IPS-20b (cell line): ENCODE measurements at regions not wholly inside any gene's neighbourhood (a gene's known extent, or its start where the extent isn't known, plus 50 kb on each side); places are given as distances from the start of the nearest gene placed in this dataset.

Experiments used
- H3K27ac ChIP-seq: one replicate; pipeline ENCODE4 v1.5.1; 2013; ENCODE audit warnings: low read length
- H3K27me3 ChIP-seq: 2 replicates; pipeline ENCODE4 v1.6.1; 2013; ENCODE audit warnings: mild to moderate bottlenecking, low read length, inconsistent platforms; ENCODE audit not compliant: insufficient read depth
- H3K36me3 ChIP-seq: 2 replicates; pipeline ENCODE4 v1.6.1; 2013; ENCODE audit warnings: low read depth, mild to moderate bottlenecking, inconsistent platforms, low read length, moderate library complexity; ENCODE audit not compliant: insufficient read depth
- H3K4me1 ChIP-seq: 2 replicates; pipeline ENCODE4 v1.6.1; 2013; ENCODE audit warnings: mild to moderate bottlenecking, control low read depth, inconsistent platforms, low read length, moderate library complexity; ENCODE audit not compliant: insufficient read depth
- H3K4me3 ChIP-seq: 2 replicates; pipeline ENCODE4 v1.5.1; 2013; ENCODE audit warnings: mild to moderate bottlenecking, low read length, inconsistent platforms
- H3K9ac ChIP-seq: 2 replicates; pipeline ENCODE4 v1.6.1; 2013; ENCODE audit warnings: low read depth, mild to moderate bottlenecking, inconsistent platforms, low read length, moderate library complexity
- H3K9me3 ChIP-seq: 2 replicates; pipeline ENCODE4 v1.6.1; 2013; ENCODE audit warnings: mild to moderate bottlenecking, low read depth, low read length, inconsistent platforms; ENCODE audit not compliant: insufficient read depth

GRCh38 chr17:5711344-5711743, 127.0 kb upstream of the NLRP1 start:
- H3K4me3 ChIP-seq = no peak overlapping the region
- H3K36me3 ChIP-seq = no peaks in the 10 kb centered on the region
- H3K9ac ChIP-seq = no peak overlapping the region
- H3K27ac ChIP-seq = no peak overlapping the region
- no peaks in the 10 kb centered on the region for H3K9me3 ChIP-seq
- no peaks in the 10 kb centered on the region for H3K27me3 ChIP-seq
- H3K4me1 ChIP-seq = no peaks in the 10 kb centered on the region

DNA sequence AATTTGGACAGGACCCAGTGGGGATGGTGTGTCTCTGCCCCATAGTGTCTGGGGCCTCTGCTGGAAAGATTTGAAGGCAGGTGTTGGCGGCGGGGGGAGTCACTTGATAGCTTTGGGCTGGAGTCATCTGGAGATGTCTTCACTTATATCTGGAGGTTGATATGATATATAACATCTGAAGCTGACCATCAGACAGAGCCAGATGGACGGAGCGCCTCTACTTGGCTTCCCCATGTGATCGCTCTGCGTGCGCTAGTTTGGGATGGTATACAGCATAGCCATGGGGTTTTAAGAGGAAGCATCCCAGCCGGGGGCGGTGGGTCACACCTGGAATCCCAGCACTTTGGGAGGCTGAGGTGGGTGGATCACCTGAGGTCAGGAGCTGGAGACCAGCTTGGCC, 130.7 kb upstream of the NLRP1 start:
- Histone ChIP-seq H3K9me3 (no peaks in the 10 kb centered on the region), H3K27ac (no peak overlapping the region), H3K4me1 (no peaks in the 10 kb centered on the region), H3K9ac (no peak overlapping the region), H3K27me3 (no peaks in the 10 kb centered on the region), H3K36me3 (no peaks in the 10 kb centered on the region), H3K4me3 (no peak overlapping the region)

DNA sequence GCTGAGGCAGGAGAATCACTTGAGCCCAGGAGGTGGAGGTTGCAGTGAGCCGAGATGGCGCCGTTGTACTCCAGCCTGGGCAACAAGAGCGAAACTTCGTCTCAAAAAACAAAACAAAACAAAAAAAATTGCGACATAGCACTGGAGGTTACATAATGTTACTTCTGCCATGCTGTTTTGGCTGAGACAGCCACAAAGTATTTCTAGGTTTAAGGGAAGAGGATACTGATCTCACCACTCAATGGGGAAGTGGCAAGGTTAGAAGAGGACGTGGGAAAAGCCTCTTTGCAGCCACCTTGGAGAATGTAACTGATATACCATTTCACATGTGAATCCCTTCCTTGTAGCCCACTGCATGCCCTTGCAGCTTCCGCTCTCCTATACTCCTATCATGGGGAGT, 131.2 kb upstream of the NLRP1 start:
- Histone ChIP-seq H3K9me3 (no peaks in the 10 kb centered on the region), H3K36me3 (no peaks in the 10 kb centered on the region), H3K27ac (no peak overlapping the region), H3K4me3 (no peak overlapping the region), H3K9ac (no peak overlapping the region), H3K27me3 (no peaks in the 10 kb centered on the region), H3K4me1 (no peaks in the 10 kb centered on the region)

GRCh38 chr17:5718726-5719125, 134.4 kb upstream of the NLRP1 start:
- no peak overlapping the region for H3K9ac ChIP-seq
- no peaks in the 10 kb centered on the region for H3K4me1 ChIP-seq
- no peaks in the 10 kb centered on the region for H3K9me3 ChIP-seq
- H3K27ac ChIP-seq = no peak overlapping the region
- H3K36me3 ChIP-seq = no peaks in the 10 kb centered on the region
- H3K4me3 ChIP-seq = no peak overlapping the region
- H3K27me3 ChIP-seq = no peaks in the 10 kb centered on the region

DNA sequence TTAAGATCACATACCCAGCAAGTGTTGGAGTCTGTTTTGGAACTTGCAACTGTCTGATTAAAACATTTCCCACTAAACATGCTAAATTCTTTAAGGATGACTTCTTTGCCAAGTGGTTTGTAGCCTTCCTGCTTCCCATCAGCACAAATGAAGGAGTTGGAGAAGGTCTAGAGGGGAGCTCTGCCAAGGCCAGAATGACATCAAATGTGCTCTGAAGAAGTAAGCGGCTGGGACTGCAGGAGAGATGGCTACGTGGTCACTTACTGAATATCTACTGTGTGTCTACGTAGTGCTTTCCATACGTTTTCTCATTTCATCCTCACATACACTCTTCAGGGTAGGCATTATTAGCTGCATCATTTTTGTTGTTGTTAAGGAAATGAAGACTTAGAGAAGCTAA, 135.7 kb upstream of the NLRP1 start:
- H3K27me3 ChIP-seq = no peaks in the 10 kb centered on the region
- H3K4me1 ChIP-seq = no peaks in the 10 kb centered on the region
- H3K27ac ChIP-seq = no peak overlapping the region

GRCh38 chr17:5730373-5730772, 146.1 kb upstream of the NLRP1 start:
- H3K4me1 ChIP-seq = 0 out of 2 replicates have a peak, but pooled peaks cover 2% of the 10 kb centered on the region
- no peaks in the 10 kb centered on the region; the same call in 1 of the 2 replicates for H3K9me3 ChIP-seq
- H3K9ac ChIP-seq = no peak overlapping the region
- H3K27me3 ChIP-seq = no peaks in the 10 kb centered on the region
- H3K36me3 ChIP-seq = no peaks in the 10 kb centered on the region
- H3K4me3 ChIP-seq = no peak overlapping the region
- H3K27ac ChIP-seq = no peak overlapping the region

More for the DNA sequence above, 135.7 kb upstream of the NLRP1 start:
- Histone ChIP-seq H3K36me3 (no peaks in the 10 kb centered on the region), H3K9ac (no peak overlapping the region), H3K9me3 (no peaks in the 10 kb centered on the region), H3K4me3 (no peak overlapping the region)

GRCh38 chr17:5740937-5741336, 156.6 kb upstream of the NLRP1 start:
- H3K9me3 ChIP-seq = no peaks in the 10 kb centered on the region
- H3K36me3 ChIP-seq = no peaks in the 10 kb centered on the region
- H3K9ac ChIP-seq = no peak overlapping the region
- H3K4me3 ChIP-seq = no peak overlapping the region
- no peak overlapping the region for H3K27ac ChIP-seq
- peaks cover 4% of the 10 kb centered on the region; the same call in 1 of the 2 replicates for H3K4me1 ChIP-seq
- H3K27me3 ChIP-seq = no peaks in the 10 kb centered on the region

DNA sequence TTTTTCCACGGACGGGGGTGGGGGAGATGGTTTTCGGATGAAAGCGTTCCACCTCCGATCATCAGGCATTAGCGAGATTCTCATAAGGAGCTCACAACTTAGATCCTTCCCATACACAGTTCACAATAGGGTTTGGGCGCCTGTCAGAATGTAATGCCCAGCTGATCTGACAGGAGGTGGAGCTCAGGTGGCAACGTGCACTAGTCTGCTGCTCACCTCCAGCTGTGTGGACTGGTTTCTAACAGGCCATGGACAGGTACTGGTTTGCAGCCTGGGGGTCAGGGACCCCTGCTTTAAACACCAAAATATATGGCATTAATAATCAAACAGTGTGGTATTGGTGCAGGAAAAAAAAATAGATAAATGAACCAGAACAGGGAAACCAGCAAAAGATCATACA, 157.5 kb upstream of the NLRP1 start:
- Histone ChIP-seq H3K4me1 (peaks cover 4% of the 10 kb centered on the region; the same call in 1 of the 2 replicates), H3K9me3 (no peaks in the 10 kb centered on the region), H3K36me3 (no peaks in the 10 kb centered on the region), H3K9ac (no peak overlapping the region), H3K27me3 (no peaks in the 10 kb centered on the region), H3K4me3 (no peak overlapping the region), H3K27ac (no peak overlapping the region)

DNA sequence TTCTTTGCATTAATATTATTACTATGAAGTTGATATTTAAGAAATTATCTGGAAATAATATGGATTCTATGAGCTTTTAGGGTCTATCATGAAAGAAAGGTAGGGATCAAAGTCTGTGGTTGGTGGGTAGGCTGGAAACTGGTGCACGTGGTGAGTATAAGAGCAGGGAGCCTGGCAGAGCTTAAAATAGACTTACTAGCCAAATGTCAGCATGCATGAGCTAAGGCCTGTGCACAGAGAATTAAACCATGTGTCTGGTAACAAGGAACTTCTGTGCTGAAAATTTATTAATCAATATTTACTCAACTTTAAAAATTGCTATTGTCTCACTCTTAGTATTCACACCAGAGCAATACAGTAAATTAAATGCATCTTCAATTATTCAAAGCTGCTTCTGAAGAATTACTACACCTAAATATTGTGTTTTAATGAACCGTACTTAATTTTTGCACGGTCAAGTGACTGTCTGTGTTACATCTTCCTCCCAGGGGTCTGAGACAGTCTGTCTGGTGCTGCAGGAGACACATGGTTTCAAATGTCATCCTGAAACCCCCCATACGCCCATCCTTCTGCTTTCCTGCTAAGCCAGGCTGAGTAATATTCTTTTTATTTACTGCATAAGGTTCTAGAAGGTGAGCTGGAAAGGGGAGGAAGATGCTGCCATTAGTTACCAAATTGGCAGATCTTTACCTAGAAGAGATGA, 161.0 kb upstream of the NLRP1 start:
- H3K36me3 ChIP-seq = no peaks in the 10 kb centered on the region
- no peak overlapping the region for H3K4me3 ChIP-seq
- no peaks in the 10 kb centered on the region for H3K9me3 ChIP-seq
- no peak overlapping the region for H3K27ac ChIP-seq
- H3K9ac ChIP-seq = no peak overlapping the region
- no peaks in the 10 kb centered on the region for H3K27me3 ChIP-seq
- peaks cover 4% of the 10 kb centered on the region; the same call in 1 of the 2 replicates for H3K4me1 ChIP-seq

- Histone ChIP-seq H3K36me3 (no peaks in the 10 kb centered on the region), H3K27ac (no peak overlapping the region), H3K27me3 (no peaks in the 10 kb centered on the region), H3K4me3 (no peak overlapping the region), H3K4me1 (no peaks in the 10 kb centered on the region), H3K9me3 (no peaks in the 10 kb centered on the region), H3K9ac (no peak overlapping the region)
These were observed 163.0 kb upstream of the NLRP1 start for GRCh38 chr17:5747276-5747675.

GRCh38 chr17:5747964-5748363, 163.7 kb upstream of the NLRP1 start:
- no peaks in the 10 kb centered on the region for H3K4me1 ChIP-seq
- H3K27ac ChIP-seq = no peak overlapping the region
- no peaks in the 10 kb centered on the region for H3K9me3 ChIP-seq
- H3K27me3 ChIP-seq = no peaks in the 10 kb centered on the region
- no peak overlapping the region for H3K9ac ChIP-seq
- H3K4me3 ChIP-seq = no peak overlapping the region
- no peaks in the 10 kb centered on the region for H3K36me3 ChIP-seq

- Histone ChIP-seq H3K9me3 (no peaks in the 10 kb centered on the region), H3K4me1 (no peaks in the 10 kb centered on the region), H3K4me3 (no peak overlapping the region), H3K27me3 (no peaks in the 10 kb centered on the region), H3K36me3 (no peaks in the 10 kb centered on the region), H3K27ac (no peak overlapping the region), H3K9ac (no peak overlapping the region)
These were observed 169.1 kb upstream of the NLRP1 start for GRCh38 chr17:5753421-5753820.
